ENCODE measurements at regions not wholly inside any gene's neighbourhood (a gene's known extent, or its start where the extent isn't known, plus 50 kb on each side); places are given as distances from the start of the nearest gene placed in this dataset.

GRCh38 chr2:105449076-105449475 is 50.2 kb upstream of the FHL2 start:
- no peak for DNase-seq (ENCODE audit: extremely low spot score)
- no peaks in the 10 kb centered on the region for H3K4me1 ChIP-seq (ENCODE audit: insufficient read depth)
- no peak overlapping the region for H3K4me3 ChIP-seq (ENCODE audit: low read depth, low read length)
- no peaks in the 10 kb centered on the region for H3K36me3 ChIP-seq (ENCODE audit: insufficient read depth)
- no peak overlapping the region for H3K27ac ChIP-seq (ENCODE audit: low read depth)
- WGBS, result 67% methylated on average over 3 of the region's 3 CpGs

Data from urinary bladder (tissue), 3 donors.